Loucy (cell line): ENCODE measurements at regions not wholly inside any gene's neighbourhood (a gene's known extent, or its start where the extent isn't known, plus 50 kb on each side); places are given as distances from the start of the nearest gene placed in this dataset.

Experiments
- H2AFZ ChIP-seq: fragments of 200-600 bp; sonication (generic); 2 replicates; pipeline ENCODE4 v1.6.0; 2016; ENCODE audit warnings: antibody characterized with exemption, mild to moderate bottlenecking, low read length, moderate library complexity
- H3F3A ChIP-seq: fragments of 200-600 bp; 2 replicates; pipeline ENCODE4 v1.6.0; 2016; ENCODE audit warnings: antibody characterized with exemption, low read depth, mild to moderate bottlenecking
- H3K27me3 ChIP-seq: fragments of 200-600 bp; sonication (generic); 2 replicates; pipeline ENCODE4 v1.6.1; 2014; ENCODE audit warnings: low read length, mild to moderate bottlenecking; ENCODE audit not compliant: insufficient read depth, poor library complexity, severe bottlenecking
- H3K36me3 ChIP-seq: fragments of 200-600 bp; sonication (generic); 2 replicates; pipeline ENCODE4 v1.6.1; 2016; ENCODE audit warnings: low read length; ENCODE audit not compliant: insufficient read depth
- H3K4me1 ChIP-seq: fragments of 200-600 bp; sonication (generic); 2 replicates; pipeline ENCODE4 v1.5.1; 2014; ENCODE audit warnings: low read length, mild to moderate bottlenecking; ENCODE audit not compliant: insufficient read depth, poor library complexity, severe bottlenecking
- H3K4me2 ChIP-seq: fragments of 200-600 bp; sonication (generic); 2 replicates; pipeline ENCODE4 v1.6.0; 2014; ENCODE audit warnings: antibody characterized with exemption, low read length, low read depth, mild to moderate bottlenecking; ENCODE audit not compliant: poor library complexity, severe bottlenecking
- H3K4me3 ChIP-seq: fragments of 200-600 bp; sonication (generic); 2 replicates; pipeline ENCODE4 v1.5.1; 2014; ENCODE audit warnings: low read length, mild to moderate bottlenecking, mixed read lengths; ENCODE audit not compliant: poor library complexity, severe bottlenecking
- H3K79me2 ChIP-seq: fragments of 200-600 bp; sonication (generic); 2 replicates; pipeline ENCODE4 v1.6.1; 2014; ENCODE audit warnings: low read length; ENCODE audit not compliant: insufficient read depth
- H3K9ac ChIP-seq: fragments of 200-600 bp; sonication (generic); 2 replicates; pipeline ENCODE4 v1.6.0; 2014; ENCODE audit warnings: mild to moderate bottlenecking, low read depth, low read length, moderate library complexity; ENCODE audit not compliant: poor library complexity, severe bottlenecking
- H3K9me2 ChIP-seq: fragments of 200-600 bp; sonication (generic); replicated peaks from 2 replicates; pipeline ENCODE4 v1.6.1; 2016; ENCODE audit warnings: low read depth, low read length, mixed read lengths
- H3K9me3 ChIP-seq: fragments of 200-600 bp; sonication (generic); 2 replicates; pipeline ENCODE4 v1.6.1; 2014; ENCODE audit warnings: mild to moderate bottlenecking, antibody characterized with exemption, low read length, low read depth; ENCODE audit not compliant: insufficient read depth
- H4K20me1 ChIP-seq: fragments of 200-600 bp; sonication (generic); 2 replicates; pipeline ENCODE4 v1.6.0; 2014; ENCODE audit warnings: antibody characterized with exemption, low read length, mild to moderate bottlenecking; ENCODE audit not compliant: insufficient read depth, poor library complexity, severe bottlenecking
- CTCF ChIP-seq: fragments of 200-600 bp; sonication (generic); conservative IDR thresholded peaks from 2 replicates; pipeline ENCODE4 v1.5.1; 2014; ENCODE audit warnings: mild to moderate bottlenecking, antibody characterized with exemption, low read length
- EZH2phosphoT487 ChIP-seq: fragments of 200-600 bp; IDR thresholded peaks from 2 replicates; pipeline ENCODE4 v1.6.1; 2018; ENCODE audit warnings: antibody characterized with exemption, mild to moderate bottlenecking, moderate library complexity, borderline replicate concordance

GRCh38 chr6:10315658-10316372, 99.1 kb downstream of the TFAP2A start:
- no peaks in the 10 kb centered on the region for H3F3A ChIP-seq
- H2AFZ ChIP-seq, result no peak overlapping the region
- no peaks in the 10 kb centered on the region for H3K4me1 ChIP-seq
- no peak overlapping the region for H3K4me3 ChIP-seq
- H3K4me2 ChIP-seq, result no peak overlapping the region
- no peaks in the 10 kb centered on the region for H4K20me1 ChIP-seq
- no peaks in the 10 kb centered on the region for H3K9me3 ChIP-seq
- H3K27me3 ChIP-seq, result no peaks in the 10 kb centered on the region
- H3K9ac ChIP-seq, result no peak overlapping the region
- no peaks in the 10 kb centered on the region for H3K36me3 ChIP-seq
- no peak for TF ChIP-seq CTCF
- no peak for TF ChIP-seq EZH2phosphoT487
- H3K9me2 ChIP-seq, result no peaks in the 10 kb centered on the region
- H3K79me2 ChIP-seq, result no peaks in the 10 kb centered on the region

GRCh38 chr6:10315034-10315433, 99.8 kb downstream of the TFAP2A start:
- no peak overlapping the region for H2AFZ ChIP-seq
- TF ChIP-seq CTCF (no peak), EZH2phosphoT487 (no peak)
- H3K36me3 ChIP-seq, result no peaks in the 10 kb centered on the region
- no peak overlapping the region for H3K4me2 ChIP-seq
- H4K20me1 ChIP-seq, result no peaks in the 10 kb centered on the region
- H3K4me3 ChIP-seq, result no peak overlapping the region
- H3K9ac ChIP-seq, result no peak overlapping the region
- H3K27me3 ChIP-seq, result no peaks in the 10 kb centered on the region
- no peaks in the 10 kb centered on the region for H3K4me1 ChIP-seq
- no peaks in the 10 kb centered on the region for H3K9me3 ChIP-seq
- H3F3A ChIP-seq, result no peaks in the 10 kb centered on the region
- no peaks in the 10 kb centered on the region for H3K79me2 ChIP-seq
- no peaks in the 10 kb centered on the region for H3K9me2 ChIP-seq

GRCh38 chr6:10314163-10314955, 100.5 kb downstream of the TFAP2A start:
- Histone ChIP-seq H3K36me3 (no peaks in the 10 kb centered on the region), H3K9ac (no peak overlapping the region), H3K9me2 (no peaks in the 10 kb centered on the region), H3K4me1 (no peaks in the 10 kb centered on the region), H3K27me3 (no peaks in the 10 kb centered on the region), H2AFZ (no peak overlapping the region), H4K20me1 (no peaks in the 10 kb centered on the region), H3K4me3 (no peak overlapping the region), H3K4me2 (no peak overlapping the region), H3K9me3 (no peaks in the 10 kb centered on the region), H3F3A (no peaks in the 10 kb centered on the region), H3K79me2 (no peaks in the 10 kb centered on the region)
- TF ChIP-seq CTCF (no peak), EZH2phosphoT487 (no peak)
